ENCODE measurements at regions not wholly inside any gene's neighbourhood (a gene's known extent, or its start where the extent isn't known, plus 50 kb on each side); places are given as distances from the start of the nearest gene placed in this dataset.

GRCh38 chr6:88517737-88518136 is 351.6 kb upstream of the CNR1 start:
- Histone ChIP-seq H4K8ac (ENCODE audit: low read length) (no peak overlapping the region), H3K23ac (ENCODE audit: low read length in 2 of 2) (no peak overlapping the region), H3K79me1 (replicated peaks; ENCODE audit: low read length, poor library complexity, severe bottlenecking) (no peaks in the 10 kb centered on the region), H3K4me2 (ENCODE audit: low read length, poor library complexity, severe bottlenecking) (no peak overlapping the region), H3K18ac (ENCODE audit: low read depth in 1 of 2, low read length in 2 of 2) (no peak overlapping the region), H2AK5ac (ENCODE audit: low read length, severe bottlenecking) (no peak overlapping the region), H3K36me3 (ENCODE audit: control insufficient read depth in 1 of 2, insufficient read depth in 2 of 2, low read depth in 1 of 2, low read length in 2 of 2) (no peaks in the 10 kb centered on the region), H3K27ac (ENCODE audit: low read length, poor library complexity, severe bottlenecking) (no peak overlapping the region), H2BK120ac (ENCODE audit: low read depth, low read length) (no peak overlapping the region), H3K14ac (ENCODE audit: low read length in 2 of 2) (no peak overlapping the region), H3K27me3 (ENCODE audit: control insufficient read depth in 1 of 2, insufficient read depth in 1 of 2, low read length in 2 of 2) (peaks cover 0 to 3% of the 10 kb centered on the region in 2 experiments), H3K4ac (ENCODE audit: low read depth in 1 of 2, low read length in 2 of 2) (no peak overlapping the region), H3K9ac (ENCODE audit: low read length) (no peak overlapping the region), H2BK5ac (ENCODE audit: low read depth, low read length, poor library complexity, severe bottlenecking) (no peak overlapping the region), H2BK12ac (ENCODE audit: low read length in 2 of 2) (no peak overlapping the region), H4K91ac (ENCODE audit: low read length) (no peak overlapping the region), H2AFZ (ENCODE audit: low read depth, low read length) (no peak overlapping the region), H2BK15ac (ENCODE audit: low read depth, poor library complexity, severe bottlenecking) (no peak overlapping the region), H3K4me3 (ENCODE audit: insufficient read depth in 1 of 2, low read depth in 1 of 2, low read length in 2 of 2) (no peak overlapping the region), H3K9me3 (ENCODE audit: control insufficient read depth, low read length) (no peaks in the 10 kb centered on the region), H3K4me1 (ENCODE audit: control insufficient read depth, insufficient read depth, low read depth, low read length) (no peaks in the 10 kb centered on the region)
- DNase-seq = no peak
- WGBS = 25% methylated on average over 1 of the region's 3 CpGs

- H3K27ac ChIP-seq (ENCODE audit: low read length, poor library complexity, severe bottlenecking) = no peak overlapping the region
- WGBS = 74% methylated on average over 4 of the region's 4 CpGs
These were observed 347.8 kb upstream of the CNR1 start for GRCh38 chr6:88513920-88514319.

DNA sequence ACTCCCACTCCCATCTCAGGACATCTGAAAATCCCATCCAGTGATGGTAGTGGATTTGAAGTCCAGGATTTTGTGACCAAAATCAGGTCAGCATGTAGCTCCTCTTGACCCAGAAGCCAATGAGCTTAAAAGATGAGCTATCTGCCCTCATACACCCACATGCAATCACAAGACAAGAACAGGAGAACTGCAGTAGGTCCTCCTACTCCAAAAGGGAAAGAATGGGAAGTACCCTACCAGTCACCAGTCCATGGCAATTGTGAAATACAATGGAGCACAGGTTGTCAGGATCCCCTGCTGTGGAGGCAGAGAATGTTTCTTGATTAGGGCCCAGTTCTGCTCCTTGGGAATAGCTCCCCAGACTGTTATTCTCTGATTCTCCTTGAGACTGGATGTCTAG is 347.3 kb upstream of the CNR1 start:
- H2AFZ ChIP-seq (ENCODE audit: low read depth, low read length) = no peak overlapping the region

More at GRCh38 chr6:88513920-88514319, 347.8 kb upstream of the CNR1 start:
- H3K27me3 ChIP-seq (ENCODE audit: control insufficient read depth in 1 of 2, insufficient read depth in 1 of 2, low read length in 2 of 2) = no peaks in the 10 kb centered on the region
- no peaks in the 10 kb centered on the region for H3K4me1 ChIP-seq (ENCODE audit: control insufficient read depth, insufficient read depth, low read depth, low read length)
- H3K14ac ChIP-seq (ENCODE audit: low read length in 2 of 2) = no peak overlapping the region
- H4K91ac ChIP-seq (ENCODE audit: low read length) = no peak overlapping the region
- H2AK5ac ChIP-seq (ENCODE audit: low read length, severe bottlenecking) = no peak overlapping the region
- no peak overlapping the region for H2AFZ ChIP-seq (ENCODE audit: low read depth, low read length)
- H2BK15ac ChIP-seq (ENCODE audit: low read depth, poor library complexity, severe bottlenecking) = no peak overlapping the region
- DNase-seq = no peak
- no peak overlapping the region for H2BK5ac ChIP-seq (ENCODE audit: low read depth, low read length, poor library complexity, severe bottlenecking)
- no peak overlapping the region for H3K23ac ChIP-seq (ENCODE audit: low read length in 2 of 2)
- no peak overlapping the region for H3K9ac ChIP-seq (ENCODE audit: low read length)
- no peak overlapping the region for H3K4me2 ChIP-seq (ENCODE audit: low read length, poor library complexity, severe bottlenecking)
- no peak overlapping the region for H4K8ac ChIP-seq (ENCODE audit: low read length)
- no peaks in the 10 kb centered on the region for H3K9me3 ChIP-seq (ENCODE audit: control insufficient read depth, low read length)
- no peaks in the 10 kb centered on the region for H3K79me1 ChIP-seq (replicated peaks; ENCODE audit: low read length, poor library complexity, severe bottlenecking)
- no peak overlapping the region for H3K4ac ChIP-seq (ENCODE audit: low read depth in 1 of 2, low read length in 2 of 2)
- no peak overlapping the region for H2BK12ac ChIP-seq (ENCODE audit: low read length in 2 of 2)
- no peak overlapping the region for H3K4me3 ChIP-seq (ENCODE audit: insufficient read depth in 1 of 2, low read depth in 1 of 2, low read length in 2 of 2)
- no peak overlapping the region for H2BK120ac ChIP-seq (ENCODE audit: low read depth, low read length)
- no peaks in the 10 kb centered on the region for H3K36me3 ChIP-seq (ENCODE audit: control insufficient read depth in 1 of 2, insufficient read depth in 2 of 2, low read depth in 1 of 2, low read length in 2 of 2)
- H3K18ac ChIP-seq (ENCODE audit: low read depth in 1 of 2, low read length in 2 of 2) = no peak overlapping the region

GRCh38 chr6:88512951-88513350 is 346.8 kb upstream of the CNR1 start:
- Histone ChIP-seq H4K8ac (ENCODE audit: low read length) (no peak overlapping the region), H2AK5ac (ENCODE audit: low read length, severe bottlenecking) (no peak overlapping the region), H3K4me2 (ENCODE audit: low read length, poor library complexity, severe bottlenecking) (no peak overlapping the region), H3K79me1 (replicated peaks; ENCODE audit: low read length, poor library complexity, severe bottlenecking) (no peaks in the 10 kb centered on the region), H3K23ac (ENCODE audit: low read length in 2 of 2) (no peak overlapping the region), H4K91ac (ENCODE audit: low read length) (no peak overlapping the region), H3K9ac (ENCODE audit: low read length) (no peak overlapping the region), H3K4me1 (ENCODE audit: control insufficient read depth, insufficient read depth, low read depth, low read length) (no peaks in the 10 kb centered on the region), H2BK120ac (ENCODE audit: low read depth, low read length) (no peak overlapping the region), H3K36me3 (ENCODE audit: control insufficient read depth in 1 of 2, insufficient read depth in 2 of 2, low read depth in 1 of 2, low read length in 2 of 2) (no peaks in the 10 kb centered on the region), H2BK5ac (ENCODE audit: low read depth, low read length, poor library complexity, severe bottlenecking) (no peak overlapping the region), H3K18ac (ENCODE audit: low read depth in 1 of 2, low read length in 2 of 2) (no peak overlapping the region), H3K14ac (ENCODE audit: low read length in 2 of 2) (no peak overlapping the region), H3K4ac (ENCODE audit: low read depth in 1 of 2, low read length in 2 of 2) (no peak overlapping the region), H3K27ac (ENCODE audit: low read length, poor library complexity, severe bottlenecking) (no peak overlapping the region), H3K27me3 (ENCODE audit: control insufficient read depth in 1 of 2, insufficient read depth in 1 of 2, low read length in 2 of 2) (no peaks in the 10 kb centered on the region), H3K9me3 (ENCODE audit: control insufficient read depth, low read length) (no peaks in the 10 kb centered on the region), H2BK12ac (ENCODE audit: low read length in 2 of 2) (no peak overlapping the region), H2AFZ (ENCODE audit: low read depth, low read length) (no peak overlapping the region), H2BK15ac (ENCODE audit: low read depth, poor library complexity, severe bottlenecking) (no peak overlapping the region), H3K4me3 (ENCODE audit: insufficient read depth in 1 of 2, low read depth in 1 of 2, low read length in 2 of 2) (no peak overlapping the region)
- WGBS = 30% methylated on average over 1 of the region's 1 CpG
- no peak for DNase-seq

More for the DNA sequence above, 347.3 kb upstream of the CNR1 start:
- Histone ChIP-seq H3K27ac (ENCODE audit: low read length, poor library complexity, severe bottlenecking) (no peak overlapping the region), H4K8ac (ENCODE audit: low read length) (no peak overlapping the region), H3K4me2 (ENCODE audit: low read length, poor library complexity, severe bottlenecking) (no peak overlapping the region), H3K14ac (ENCODE audit: low read length in 2 of 2) (no peak overlapping the region), H2BK12ac (ENCODE audit: low read length in 2 of 2) (no peak overlapping the region), H3K36me3 (ENCODE audit: control insufficient read depth in 1 of 2, insufficient read depth in 2 of 2, low read depth in 1 of 2, low read length in 2 of 2) (no peaks in the 10 kb centered on the region), H3K4me1 (ENCODE audit: control insufficient read depth, insufficient read depth, low read depth, low read length) (no peaks in the 10 kb centered on the region), H3K9ac (ENCODE audit: low read length) (no peak overlapping the region), H3K23ac (ENCODE audit: low read length in 2 of 2) (no peak overlapping the region), H3K4ac (ENCODE audit: low read depth in 1 of 2, low read length in 2 of 2) (no peak overlapping the region), H2BK15ac (ENCODE audit: low read depth, poor library complexity, severe bottlenecking) (no peak overlapping the region), H3K18ac (ENCODE audit: low read depth in 1 of 2, low read length in 2 of 2) (no peak overlapping the region), H2BK5ac (ENCODE audit: low read depth, low read length, poor library complexity, severe bottlenecking) (no peak overlapping the region), H3K9me3 (ENCODE audit: control insufficient read depth, low read length) (no peaks in the 10 kb centered on the region), H3K27me3 (ENCODE audit: control insufficient read depth in 1 of 2, insufficient read depth in 1 of 2, low read length in 2 of 2) (no peaks in the 10 kb centered on the region), H4K91ac (ENCODE audit: low read length) (no peak overlapping the region), H3K79me1 (replicated peaks; ENCODE audit: low read length, poor library complexity, severe bottlenecking) (no peaks in the 10 kb centered on the region), H3K4me3 (ENCODE audit: insufficient read depth in 1 of 2, low read depth in 1 of 2, low read length in 2 of 2) (no peak overlapping the region), H2BK120ac (ENCODE audit: low read depth, low read length) (no peak overlapping the region), H2AK5ac (ENCODE audit: low read length, severe bottlenecking) (no peak overlapping the region)
- no peak for DNase-seq

Measured in mesenchymal stem cell (in vitro differentiated cells and primary cell).